Epithelial cell of proximal tubule (primary cell): ENCODE measurements at regions not wholly inside any gene's neighbourhood (a gene's known extent, or its start where the extent isn't known, plus 50 kb on each side); places are given as distances from the start of the nearest gene placed in this dataset.

ENCODE experiments used
- DNase-seq: peaks from one replicate; pipeline ENCODE4 v3.0.0-alpha.2; 2011; ENCODE audit warnings: low read depth
- H3K4me3 ChIP-seq: 2 replicates; pipeline ENCODE4 v1.5.1; 2011; ENCODE audit warnings: low read depth, mild to moderate bottlenecking, low read length
- CTCF ChIP-seq: conservative IDR thresholded peaks from 2 replicates; pipeline ENCODE4 v1.5.1; 2012; ENCODE audit warnings: low read depth, mild to moderate bottlenecking, low read length

GRCh38 chr10:21264271-21264670, 261.2 kb downstream of the SKIDA1 start:
- no peak for DNase-seq
- TF ChIP-seq CTCF = no peak
- no peak overlapping the region for H3K4me3 ChIP-seq

- no peak for DNase-seq
- H3K4me3 ChIP-seq = no peak overlapping the region
- TF ChIP-seq CTCF = no peak
Measured at GRCh38 chr10:21263839-21264238, 261.6 kb downstream of the SKIDA1 start.

- DNase-seq = no peak
- H3K4me3 ChIP-seq = no peak overlapping the region
- TF ChIP-seq CTCF = no peak
Measured at GRCh38 chr10:21263263-21263803, 262.1 kb downstream of the SKIDA1 start.

- DNase-seq = no peak
- TF ChIP-seq CTCF = no peak
- H3K4me3 ChIP-seq = no peak overlapping the region
Measured at GRCh38 chr10:21261842-21262294, 263.6 kb downstream of the SKIDA1 start.

- no peak overlapping the region for H3K4me3 ChIP-seq
- no peak for TF ChIP-seq CTCF
- DNase-seq = no peak
Measured at GRCh38 chr10:21260506-21261149, 264.9 kb downstream of the SKIDA1 start.

- DNase-seq = no peak
- no peak for TF ChIP-seq CTCF
- H3K4me3 ChIP-seq = no peak overlapping the region
Measured at GRCh38 chr10:21260066-21260465, 265.4 kb downstream of the SKIDA1 start.

GRCh38 chr10:21257919-21258318, 267.6 kb downstream of the SKIDA1 start:
- TF ChIP-seq CTCF = no peak

More at GRCh38 chr10:21257919-21258318, 267.6 kb downstream of the SKIDA1 start:
- DNase-seq = no peak
- H3K4me3 ChIP-seq = no peak overlapping the region
